ENCODE measurements at regions not wholly inside any gene's neighbourhood (a gene's known extent, or its start where the extent isn't known, plus 50 kb on each side); places are given as distances from the start of the nearest gene placed in this dataset.

DNA sequence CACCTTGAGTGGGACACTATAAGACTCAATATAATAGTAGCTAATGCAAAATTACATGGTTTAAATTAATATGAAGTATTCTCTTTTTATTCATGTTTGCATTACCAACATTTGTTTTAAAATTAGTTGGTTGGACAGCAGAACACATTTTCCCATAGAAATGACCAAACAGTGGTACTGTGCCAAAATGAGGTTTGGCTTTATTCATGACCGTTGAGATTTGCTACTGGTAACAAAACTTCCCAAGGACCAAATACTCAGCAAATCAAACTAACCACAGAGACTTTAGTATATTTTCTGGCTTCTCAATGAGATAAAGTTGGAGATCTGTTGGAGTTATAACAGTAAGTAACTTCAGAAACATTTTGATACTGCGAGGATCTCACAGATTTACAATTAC lies 637.8 kb upstream of the MEF2C start:
- no peak for DNase-seq

- no peak for DNase-seq
These were observed 630.5 kb upstream of the MEF2C start for GRCh38 chr5:89513299-89514044.

DNA sequence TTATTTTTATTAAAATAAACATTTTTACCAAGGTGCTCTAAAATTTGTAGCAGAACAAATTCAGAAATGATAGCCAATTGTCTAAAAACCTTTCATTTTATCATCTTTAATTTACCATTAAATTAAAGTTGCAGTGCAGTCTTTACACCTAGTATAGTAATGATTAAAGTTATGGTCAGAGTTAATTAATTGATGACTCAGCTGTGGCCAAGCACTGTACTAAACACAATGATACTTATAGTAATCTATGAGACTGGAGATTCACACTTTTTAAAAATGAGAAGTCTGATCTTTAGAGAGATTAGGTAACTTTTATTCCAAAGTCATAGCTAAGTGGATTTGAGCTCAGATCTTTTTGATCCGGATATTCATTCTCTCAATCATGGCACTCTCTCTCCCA lies 621.1 kb upstream of the MEF2C start:
- no peak for DNase-seq

DNA sequence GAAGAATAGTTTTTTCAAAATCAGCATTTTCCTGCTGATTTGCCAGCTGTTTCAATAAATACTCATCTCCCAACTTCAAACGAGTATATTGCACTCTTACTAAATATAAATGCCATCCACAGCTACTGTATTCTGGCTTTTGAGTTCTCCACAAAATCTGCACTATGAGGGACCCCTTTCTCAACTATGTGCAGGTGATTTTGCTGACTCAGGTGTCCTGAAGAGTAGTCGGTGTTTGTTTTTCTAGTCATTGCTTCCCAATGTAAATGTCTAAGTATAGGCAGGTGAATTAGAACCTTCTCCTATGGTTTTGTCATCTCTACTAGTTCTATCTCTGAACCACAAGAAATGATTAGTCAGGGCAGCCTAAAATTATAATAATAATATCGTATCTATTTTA lies 616.8 kb upstream of the MEF2C start:
- no peak for DNase-seq

- DNase-seq = no peak
These were observed 615.7 kb upstream of the MEF2C start for GRCh38 chr5:89498699-89499098.

DNA sequence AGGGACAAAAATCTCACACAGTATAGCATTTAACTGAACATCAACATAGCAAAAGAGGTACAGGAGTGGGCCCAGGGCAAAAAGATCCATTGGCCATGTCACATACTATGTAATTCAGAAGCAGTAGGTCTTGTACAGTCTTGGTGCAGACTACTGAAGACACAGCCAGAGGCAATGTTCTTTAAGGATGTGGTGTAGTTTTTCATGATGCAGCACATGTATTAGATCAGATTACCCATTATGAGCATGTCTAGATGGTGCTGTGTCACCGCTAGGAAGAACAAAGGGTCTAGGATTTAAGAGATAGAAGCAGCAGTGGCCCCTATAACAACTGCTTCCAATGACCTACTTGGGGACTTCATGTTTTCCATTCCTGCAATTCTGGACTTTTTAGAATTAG lies 610.4 kb upstream of the MEF2C start:
- no peak for DNase-seq

DNA sequence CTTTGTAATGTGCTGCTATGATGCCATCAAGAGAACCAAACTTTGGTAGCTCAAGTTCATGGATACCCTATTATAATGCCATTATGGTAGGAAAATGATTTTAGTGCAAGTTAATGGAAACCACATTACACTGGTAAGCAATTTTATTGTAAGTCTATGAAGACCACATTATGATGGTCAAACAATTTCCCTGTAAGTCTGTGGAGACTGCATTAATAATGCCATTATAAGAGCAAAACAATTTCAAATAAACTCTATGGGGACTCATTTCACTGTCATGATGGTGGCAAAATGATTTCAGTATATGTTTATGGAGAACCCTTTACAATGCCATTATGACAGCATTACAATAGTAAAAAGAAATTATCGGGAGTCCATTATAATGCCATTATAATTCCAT lies 602.0 kb upstream of the MEF2C start:
- no peak for DNase-seq

DNA sequence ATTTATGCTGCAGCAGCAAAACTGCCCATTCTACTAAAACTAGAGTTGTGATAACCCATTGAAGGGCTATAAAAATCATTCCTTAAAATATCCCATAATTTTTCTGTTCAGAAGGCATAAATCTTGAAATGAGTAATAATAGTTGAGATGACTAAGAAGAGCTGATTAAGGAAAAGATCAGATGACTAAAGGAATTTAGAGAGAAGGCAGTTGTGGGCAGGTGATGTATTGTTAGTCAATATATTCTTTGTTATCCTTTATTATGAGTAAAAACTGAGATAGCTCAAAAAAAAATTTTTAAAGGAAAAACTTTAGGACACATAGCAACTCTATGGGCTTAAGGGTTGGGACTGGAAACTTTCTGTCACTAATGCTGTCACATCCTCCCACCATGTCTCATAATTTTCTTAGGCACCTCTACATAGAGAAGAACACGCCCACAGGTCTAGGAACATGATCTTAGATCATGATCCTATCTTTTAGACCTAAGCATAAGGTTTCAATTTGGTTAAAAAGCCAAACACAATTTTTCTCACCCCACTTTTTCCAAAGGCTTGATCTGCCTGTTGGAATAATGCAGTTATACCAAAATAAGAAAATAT lies 597.5 kb upstream of the MEF2C start:
- DNase-seq = no peak

DNA sequence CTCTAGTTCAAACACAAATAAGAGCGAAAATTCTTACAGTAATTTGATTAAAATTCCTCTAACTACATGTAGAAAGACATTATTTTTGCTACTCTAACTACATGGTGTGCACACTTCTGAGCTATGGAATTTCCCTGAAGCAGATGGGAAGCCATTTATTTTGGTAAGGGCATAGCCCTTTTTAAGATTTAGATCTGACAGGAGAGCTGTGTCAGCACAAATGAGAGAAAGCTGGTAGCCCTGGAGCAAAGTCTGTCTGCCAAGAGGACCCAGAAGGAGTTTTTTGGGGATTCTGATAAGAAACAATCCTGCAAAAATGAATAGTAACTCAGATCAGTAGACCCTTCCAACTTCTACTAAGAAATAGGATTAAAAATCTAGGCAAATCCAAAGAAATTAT lies 595.9 kb upstream of the MEF2C start:
- no peak for DNase-seq

DNA sequence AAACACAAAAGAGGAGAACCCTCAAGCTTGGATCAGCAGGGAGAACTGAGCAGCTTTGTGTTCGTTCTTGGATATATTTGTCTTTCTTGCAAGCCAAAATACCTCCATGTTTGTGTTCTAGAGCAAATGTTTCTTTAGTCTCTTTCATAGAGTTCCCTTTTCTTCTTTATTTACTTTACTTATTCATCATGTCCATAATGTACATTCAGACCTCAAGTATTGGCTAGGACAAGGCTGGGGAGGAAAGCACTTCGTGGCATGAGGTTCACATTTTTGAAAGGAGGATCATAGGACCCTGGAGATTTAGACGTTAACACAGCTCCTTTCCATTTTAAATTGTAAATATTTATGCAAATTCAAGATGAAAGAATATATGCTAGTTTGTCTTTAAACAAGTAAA lies 590.2 kb upstream of the MEF2C start:
- DNase-seq = no peak

GRCh38 chr5:89471541-89471940 lies 588.6 kb upstream of the MEF2C start:
- DNase-seq = no peak

DNA sequence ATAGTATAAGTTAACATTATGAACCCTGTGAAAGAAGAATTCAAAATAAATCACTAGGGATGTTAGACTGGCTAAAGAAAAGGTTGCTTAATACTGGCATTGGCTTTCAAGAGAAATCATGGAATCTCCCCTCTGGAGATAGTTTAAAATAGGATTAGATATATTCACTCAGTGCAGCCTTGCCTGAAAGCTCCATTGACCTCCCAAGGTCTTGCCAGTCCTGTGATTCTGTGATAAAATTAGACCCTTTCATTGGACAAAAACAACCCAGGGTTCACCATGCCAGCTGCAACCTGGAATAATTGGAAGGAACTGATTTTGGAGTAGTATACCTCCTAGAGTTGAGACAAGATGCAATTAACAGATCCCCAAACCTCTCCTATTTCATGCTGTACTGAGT lies 588.1 kb upstream of the MEF2C start:
- DNase-seq = no peak

- no peak for DNase-seq
These were observed 587.7 kb upstream of the MEF2C start for GRCh38 chr5:89470658-89471057.

GRCh38 chr5:89458332-89458656 lies 575.3 kb upstream of the MEF2C start:
- no peak for DNase-seq

GRCh38 chr5:89457411-89458331 lies 574.7 kb upstream of the MEF2C start:
- DNase-seq = no peak

- DNase-seq = no peak
These were observed 569.1 kb upstream of the MEF2C start for GRCh38 chr5:89452081-89452480.

DNA sequence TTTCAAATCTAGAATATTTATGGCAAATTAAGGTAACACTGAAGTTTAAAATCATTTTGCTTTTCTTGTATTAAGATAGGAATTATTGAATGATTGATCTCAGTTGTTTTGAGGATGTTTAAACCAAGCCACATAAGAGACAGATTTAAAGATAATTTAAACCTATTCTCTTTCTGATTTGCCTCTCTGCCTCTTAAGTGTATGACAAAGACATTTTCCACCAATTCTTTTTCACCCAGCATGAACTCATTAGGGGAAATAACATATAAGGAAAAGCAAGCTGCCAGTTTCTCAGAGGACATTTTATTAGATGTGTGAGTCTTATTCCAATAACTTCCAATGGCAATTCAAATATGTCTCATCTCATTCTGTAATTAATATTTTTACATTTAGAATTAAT lies 568.3 kb upstream of the MEF2C start:
- DNase-seq = no peak

GRCh38 chr5:89450149-89450538 lies 567.2 kb upstream of the MEF2C start:
- no peak for DNase-seq

GRCh38 chr5:89449392-89450148 lies 566.6 kb upstream of the MEF2C start:
- no peak for DNase-seq

DNA sequence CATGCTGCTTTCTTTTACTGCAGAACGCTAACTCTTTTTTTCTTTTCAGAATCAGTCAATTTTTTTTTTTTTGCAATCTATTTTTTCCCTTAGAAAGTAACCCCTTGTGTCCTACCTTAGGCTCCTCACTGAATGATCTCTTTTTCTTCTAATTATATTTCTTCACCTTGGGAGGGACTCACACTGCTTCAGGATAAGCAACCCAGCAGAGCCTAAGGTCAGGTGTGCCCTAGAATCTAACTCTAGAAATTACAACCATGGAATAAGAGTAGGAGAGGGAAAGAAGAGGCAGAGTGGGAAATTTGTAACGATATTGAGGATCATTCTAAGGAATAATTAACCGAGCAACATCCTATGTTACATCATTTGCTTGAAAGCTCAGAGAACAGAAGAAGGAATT lies 564.0 kb upstream of the MEF2C start:
- no peak for DNase-seq

- no peak for DNase-seq
These were observed 562.2 kb upstream of the MEF2C start for GRCh38 chr5:89445106-89445745.

GRCh38 chr5:89444088-89444487 lies 561.1 kb upstream of the MEF2C start:
- no peak for DNase-seq

DNA sequence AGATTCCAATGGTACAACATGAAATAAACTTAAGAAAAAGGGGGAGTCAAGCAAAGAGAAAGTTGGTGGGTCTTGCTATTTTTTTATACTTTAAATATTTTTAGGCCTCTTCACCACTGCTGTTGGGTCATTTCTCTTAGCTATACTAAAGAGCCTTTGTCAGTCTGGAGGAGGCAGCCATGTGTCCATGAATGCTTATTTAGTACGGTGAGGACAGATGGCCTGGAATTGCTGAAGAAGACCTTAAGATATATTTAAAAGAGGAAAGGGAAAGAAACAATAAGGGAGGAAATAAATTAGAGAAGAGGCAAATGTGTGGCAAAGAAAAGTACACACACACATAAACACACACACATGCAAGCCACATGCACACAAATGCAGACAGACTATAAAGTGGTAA lies 560.5 kb upstream of the MEF2C start:
- DNase-seq = no peak

Measured in NCI-H1048 (cell line).